WI38 (cell line): ENCODE measurements at regions not wholly inside any gene's neighbourhood (a gene's known extent, or its start where the extent isn't known, plus 50 kb on each side); places are given as distances from the start of the nearest gene placed in this dataset.

Source experiments
- H3K4me3 ChIP-seq: 2 replicates; pipeline ENCODE4 v1.5.1; 2011; ENCODE audit warnings: low read depth, mild to moderate bottlenecking, control low read depth, low read length
- CTCF ChIP-seq: IDR thresholded peaks from 2 replicates; pipeline ENCODE4 v1.5.1; 2012; ENCODE audit warnings: low read depth, mild to moderate bottlenecking, control low read depth, low read length

- no peak overlapping the region for H3K4me3 ChIP-seq
- no peak for TF ChIP-seq CTCF
Observed at GRCh38 chr6:14065350-14065749, 52.2 kb upstream of the CD83 start.

DNA sequence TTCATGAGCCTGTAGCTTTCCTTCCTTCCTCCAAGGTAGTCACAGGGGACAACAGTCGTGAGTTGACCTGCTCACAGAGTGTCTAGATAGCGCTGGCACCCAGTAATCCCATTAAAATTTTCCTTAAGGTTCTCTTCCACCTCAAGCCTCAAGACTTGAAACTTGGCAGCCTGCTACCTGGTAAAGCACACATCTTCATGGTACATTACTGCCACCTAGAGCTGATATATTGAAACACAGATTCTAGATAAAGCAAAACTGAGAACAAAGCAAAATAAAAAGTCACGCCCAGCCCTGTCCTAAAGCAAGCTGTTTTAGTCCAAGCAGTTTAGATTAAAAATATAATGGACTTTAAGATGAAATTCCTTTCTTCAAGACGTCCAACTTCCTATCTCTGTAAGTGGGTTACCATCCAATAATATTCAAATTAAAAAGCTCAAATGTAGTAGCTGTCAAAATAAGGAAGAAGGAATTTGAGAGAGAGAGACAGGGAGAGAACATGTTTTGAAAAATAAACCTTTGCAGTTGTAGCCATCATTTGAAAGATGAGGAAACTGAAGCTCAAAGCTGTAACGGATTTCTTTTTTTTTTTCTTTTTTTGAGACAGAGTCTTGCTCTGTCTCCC lies 50.7 kb upstream of the CD83 start:
- H3K4me3 ChIP-seq = no peak overlapping the region

GRCh38 chr6:14067656-14068055 lies 49.9 kb upstream of the CD83 start:
- TF ChIP-seq CTCF = no peak
- H3K4me3 ChIP-seq = no peak overlapping the region

More for the DNA sequence above, 50.7 kb upstream of the CD83 start:
- TF ChIP-seq CTCF = peak; percentile 29; the same call in 1 of the 2 replicates
